ENCODE measurements at regions not wholly inside any gene's neighbourhood (a gene's known extent, or its start where the extent isn't known, plus 50 kb on each side); places are given as distances from the start of the nearest gene placed in this dataset.
"Not testable (repeated sequence)": the region's sequence is repeated elsewhere in the genome, so short reads cannot be mapped to it uniquely, and the experiment has no call there.

DNA sequence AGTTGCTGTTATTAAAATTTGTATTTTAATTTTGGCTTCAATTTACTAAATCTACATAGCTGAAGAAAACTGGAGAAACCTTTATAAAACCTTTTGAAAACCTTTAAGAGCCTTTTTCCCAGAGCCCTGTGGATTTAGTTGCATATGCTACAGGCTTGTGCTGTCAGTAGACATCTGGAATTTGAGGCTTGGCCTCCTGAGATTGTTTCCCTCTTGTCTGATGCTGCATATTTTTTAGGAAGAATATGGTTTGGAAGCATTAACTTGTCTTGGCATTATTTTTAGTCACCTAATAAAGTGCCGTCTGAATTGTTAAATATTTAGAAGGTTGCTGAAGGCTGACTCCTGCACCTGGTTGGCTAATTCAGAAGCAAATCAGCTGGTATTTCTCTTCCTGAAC, 369.4 kb downstream of the UTRN start:
- no peak for DNase-seq (ENCODE audit: low read depth)

- no peak for DNase-seq (ENCODE audit: low read depth)
These were observed 370.2 kb downstream of the UTRN start for GRCh38 chr6:144655376-144655775.

DNA sequence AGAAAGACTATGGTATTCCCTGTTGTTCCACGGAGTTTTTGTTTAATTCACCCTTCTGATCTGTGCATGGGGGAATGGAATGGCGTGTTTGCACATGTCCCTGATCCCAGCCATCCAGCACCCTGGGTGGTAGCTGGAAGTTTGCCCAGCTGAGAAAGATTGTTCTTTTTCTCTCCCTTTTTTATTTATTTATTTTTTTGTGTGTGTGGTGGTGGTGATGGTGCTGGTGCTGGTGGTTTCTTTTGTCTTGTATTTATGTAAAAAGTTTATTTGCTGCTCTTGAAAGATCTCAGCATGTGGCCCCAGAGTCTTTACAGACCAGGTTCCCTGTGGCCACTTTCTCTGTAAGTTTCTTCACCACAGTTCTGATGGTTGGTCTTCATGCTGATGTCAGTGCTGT, 372.6 kb downstream of the UTRN start:
- DNase-seq (ENCODE audit: low read depth), result no peak

DNA sequence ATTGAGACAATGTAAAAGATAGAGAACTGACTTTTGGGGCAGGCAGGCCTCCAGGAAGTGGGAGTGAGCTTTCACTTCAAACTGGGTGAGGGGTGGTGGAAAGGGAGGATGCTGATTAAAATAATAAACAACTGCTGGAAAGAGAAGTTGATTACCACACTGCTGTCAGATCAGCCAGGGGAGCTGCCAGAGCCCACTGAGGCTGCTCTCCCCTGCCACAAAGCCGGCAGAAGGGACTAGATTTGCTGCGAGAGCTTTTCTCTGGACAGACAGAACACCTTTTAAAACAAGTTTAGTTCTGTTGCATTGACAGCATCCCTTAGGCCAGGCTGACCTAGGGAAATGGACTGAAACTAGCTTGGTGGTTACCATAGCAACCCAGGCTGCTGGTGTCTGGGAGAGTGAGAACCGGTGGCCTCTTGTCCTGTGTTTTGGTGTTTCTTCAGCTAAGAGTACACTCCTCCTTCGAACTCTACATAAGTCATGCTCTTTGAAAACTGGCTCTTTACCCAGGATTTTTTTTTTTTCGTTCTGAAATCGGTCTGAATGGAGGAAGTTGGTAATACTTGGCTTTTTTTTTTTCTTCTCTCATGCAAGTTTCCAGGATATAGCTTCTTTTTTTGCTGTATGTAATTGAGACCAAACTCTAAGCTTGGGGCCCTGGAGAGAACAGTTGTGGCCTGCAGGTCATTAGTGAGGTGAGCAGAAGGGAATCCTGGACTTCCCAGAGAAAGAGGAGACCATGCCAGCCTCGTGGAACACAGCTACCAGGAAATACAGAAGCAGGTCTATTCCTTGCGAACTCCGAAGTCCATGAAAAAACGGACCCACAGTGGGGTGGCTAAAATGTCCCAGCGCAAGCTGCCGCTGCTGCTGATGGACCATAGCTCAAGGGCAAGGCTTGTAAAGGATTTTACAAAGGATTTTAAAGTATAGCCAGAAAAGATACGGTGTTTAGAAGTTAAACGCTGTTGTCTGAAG, 374.4 kb downstream of the UTRN start:
- no peak for DNase-seq (ENCODE audit: low read depth)

DNA sequence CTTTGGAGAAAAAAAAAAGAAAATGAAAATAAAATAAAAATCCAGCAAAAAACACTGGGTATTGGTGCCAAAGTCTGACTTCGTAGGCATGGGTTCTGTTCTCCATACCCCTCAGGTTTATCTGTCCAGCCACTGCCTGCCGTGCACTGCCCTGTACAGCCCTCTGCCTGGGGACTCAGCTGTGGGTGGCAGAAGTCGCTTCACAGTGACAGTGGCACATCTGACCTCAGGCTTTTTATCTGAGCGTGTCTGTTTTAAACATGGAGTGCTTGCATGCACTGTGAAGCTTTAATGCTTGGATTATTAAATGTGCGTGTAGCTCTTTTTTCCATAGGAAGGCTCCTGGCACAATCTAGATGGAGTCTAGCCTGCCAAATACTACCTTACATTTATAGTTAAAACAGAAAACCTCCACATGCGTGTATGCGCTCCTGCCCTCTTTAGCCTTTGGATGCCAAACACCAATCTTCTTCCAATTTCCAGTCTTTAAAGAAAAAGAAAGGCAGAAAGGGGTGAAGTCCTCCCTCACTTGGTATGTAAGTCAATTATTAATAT, 375.5 kb downstream of the UTRN start:
- DNase-seq (ENCODE audit: low read depth), result no peak

- DNase-seq (ENCODE audit: low read depth), result no peak
These were observed 376.1 kb downstream of the UTRN start for GRCh38 chr6:144661116-144661806.

DNA sequence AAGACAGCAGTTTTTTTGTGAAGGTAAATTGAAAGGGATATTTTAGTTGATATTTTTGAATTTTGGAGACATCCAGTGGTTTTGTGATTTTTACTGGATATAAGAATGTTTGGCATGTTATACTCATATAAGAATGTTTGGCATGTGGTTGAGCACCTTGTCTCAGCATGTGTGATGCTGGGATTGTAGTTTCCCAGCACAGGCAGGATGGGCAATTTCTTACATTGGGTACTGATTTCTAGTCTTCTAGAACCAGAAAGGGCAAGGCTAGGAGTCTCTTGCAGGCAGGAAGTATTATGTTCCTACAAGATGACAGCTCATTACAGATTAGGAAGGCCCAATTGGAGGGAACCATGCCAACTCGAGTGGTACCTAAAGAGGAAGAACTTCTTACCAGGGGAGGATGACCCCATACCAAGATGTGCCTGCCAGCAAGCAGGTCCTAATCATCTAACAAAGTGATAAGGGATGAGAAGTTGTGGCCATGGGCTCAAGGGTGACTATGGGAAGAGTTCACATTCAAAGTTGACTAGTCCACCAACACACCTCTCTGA, 377.8 kb downstream of the UTRN start:
- no peak for DNase-seq (ENCODE audit: low read depth)

GRCh38 chr6:144664281-144664680, 379.1 kb downstream of the UTRN start:
- no peak for DNase-seq (ENCODE audit: low read depth)

DNA sequence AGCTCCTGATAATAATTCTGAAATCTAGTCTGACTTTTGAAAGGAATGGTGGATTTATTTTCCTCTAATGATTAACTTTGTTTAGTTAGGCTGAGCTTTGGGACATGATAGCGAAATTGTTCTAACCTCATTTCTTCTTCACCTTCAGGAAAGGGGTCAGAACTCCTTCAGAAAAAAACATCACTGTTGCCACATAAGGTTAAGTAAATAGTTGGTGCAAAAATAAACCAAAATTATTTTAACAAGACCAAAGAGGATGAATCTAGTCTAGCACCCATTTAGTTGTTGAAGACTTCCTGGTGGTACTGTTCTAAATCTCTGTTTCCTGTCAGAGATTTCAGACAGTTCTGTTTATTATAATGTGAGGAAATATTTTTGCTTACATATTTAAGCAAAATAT, 379.8 kb downstream of the UTRN start:
- DNase-seq (ENCODE audit: low read depth), result no peak

- no peak for DNase-seq (ENCODE audit: low read depth)
These were observed 380.9 kb downstream of the UTRN start for GRCh38 chr6:144665932-144666450.

DNA sequence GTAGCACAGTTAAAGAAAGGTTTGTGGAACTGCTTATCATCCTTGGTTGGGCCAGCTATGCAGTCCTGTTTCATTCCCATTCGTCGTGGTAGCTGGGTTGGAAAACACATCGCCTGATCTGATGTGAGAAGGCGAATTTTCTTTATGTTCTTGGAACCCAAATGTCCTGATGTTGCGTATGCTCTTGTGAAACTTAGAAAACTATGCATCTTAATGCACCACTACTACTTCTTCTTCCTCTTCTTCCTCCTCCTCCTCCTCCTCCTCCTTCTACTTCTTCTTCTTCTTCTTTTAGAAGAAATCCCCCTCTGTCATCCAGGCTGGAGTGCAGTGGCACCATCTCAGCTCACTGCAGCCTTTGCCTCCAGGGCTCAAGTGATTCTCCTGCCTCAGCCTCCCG, 381.6 kb downstream of the UTRN start:
- no peak for DNase-seq (ENCODE audit: low read depth)

DNA sequence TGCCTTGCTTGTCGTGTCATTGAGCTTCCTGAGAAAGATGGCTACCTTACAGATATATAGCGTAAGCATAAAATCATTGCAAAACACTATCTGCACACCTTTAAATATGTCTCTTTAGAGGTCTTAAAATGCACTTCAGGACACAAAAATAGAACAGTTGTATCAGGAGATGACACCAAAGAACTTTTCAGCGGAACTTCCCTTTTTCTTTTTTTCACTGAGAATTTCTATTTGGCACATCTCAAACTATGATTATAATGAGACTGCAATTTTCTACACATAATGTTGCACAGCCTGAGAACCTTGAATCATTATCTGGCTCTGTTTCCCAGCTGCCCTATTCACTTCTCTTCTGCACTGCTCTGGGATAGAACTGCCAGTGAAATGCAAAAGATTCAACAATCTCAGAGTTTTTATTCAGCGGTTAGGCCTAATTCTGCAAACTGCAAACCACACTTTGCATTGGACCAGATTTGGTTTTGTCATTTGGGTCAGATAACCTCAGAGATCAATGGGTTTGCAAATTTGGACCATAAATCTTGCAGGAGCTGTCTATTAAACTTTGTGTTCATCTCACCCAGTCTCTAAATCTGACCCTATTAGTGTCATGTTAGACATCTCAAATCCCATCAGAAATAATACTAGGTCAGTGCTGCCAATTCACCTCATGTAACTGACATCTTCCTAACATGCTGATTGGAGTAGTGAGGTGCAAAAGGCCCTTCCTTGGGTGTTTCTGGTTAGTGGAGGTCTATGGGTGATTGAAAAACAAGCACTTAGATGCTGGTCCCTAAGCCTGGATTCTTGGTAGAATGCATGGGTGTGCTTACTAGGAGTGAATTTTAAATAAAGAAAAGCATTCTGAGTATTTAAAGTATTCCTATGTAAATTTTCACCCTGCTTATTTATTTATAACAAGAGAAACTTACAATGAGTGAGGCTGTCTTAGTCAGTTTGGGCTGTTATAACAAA, 382.7 kb downstream of the UTRN start:
- no peak for DNase-seq (ENCODE audit: low read depth)

DNA sequence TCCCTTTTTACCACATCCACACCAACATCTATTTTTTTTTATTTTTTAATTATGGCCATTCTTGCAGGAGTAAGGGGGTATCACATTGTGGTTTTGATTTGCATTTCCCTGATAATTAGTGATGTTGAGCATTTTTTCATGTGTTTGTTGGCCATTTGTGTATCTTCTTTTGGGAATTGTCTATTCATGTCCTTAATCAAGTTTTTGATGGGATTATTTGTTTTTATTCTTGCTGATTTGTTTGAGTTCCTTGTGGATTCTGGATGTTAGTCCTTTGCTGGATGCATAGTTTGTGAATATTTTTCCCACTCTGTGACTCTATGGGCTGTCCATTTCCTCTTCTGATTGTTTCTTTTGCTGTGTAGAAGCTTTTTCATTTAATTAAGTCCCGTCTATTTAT, 385.1 kb downstream of the UTRN start:
- DNase-seq (ENCODE audit: low read depth), result not testable (repeated sequence)

- no peak for DNase-seq (ENCODE audit: low read depth)
These were observed 388.7 kb downstream of the UTRN start for GRCh38 chr6:144673807-144674206.

DNA sequence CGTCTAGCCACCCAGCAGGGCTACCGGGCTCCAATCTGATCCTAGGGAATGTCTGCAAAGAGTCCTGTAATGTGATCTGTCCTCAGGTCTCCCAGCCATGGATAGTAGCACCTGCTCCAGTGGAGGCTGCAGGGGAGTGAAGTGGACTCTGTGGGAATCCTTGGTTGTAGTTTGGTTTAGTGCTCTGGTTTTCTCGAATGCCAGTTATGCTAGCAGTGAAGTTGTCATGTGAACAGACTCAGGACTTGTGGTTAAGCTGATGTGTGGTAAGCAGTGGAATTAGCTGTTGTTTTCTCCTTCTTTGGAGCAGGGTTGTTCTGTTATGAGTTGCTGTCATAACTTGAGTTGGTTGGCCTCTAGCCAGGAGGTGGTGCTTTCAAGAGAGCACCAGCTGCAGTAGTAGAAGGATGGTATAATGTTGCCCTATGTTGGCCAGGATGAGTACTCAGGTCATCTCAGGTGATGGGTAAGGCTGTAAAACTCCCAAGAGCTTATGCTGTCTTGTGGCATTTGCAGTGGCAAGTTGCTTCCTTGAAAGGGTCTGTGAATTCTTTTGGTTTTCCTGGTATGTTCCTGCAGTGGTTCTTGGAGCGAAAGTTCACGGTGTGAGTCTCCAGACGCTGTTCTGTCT, 390.2 kb downstream of the UTRN start:
- no peak for DNase-seq (ENCODE audit: low read depth)

GRCh38 chr6:144676310-144676709, 391.2 kb downstream of the UTRN start:
- DNase-seq (ENCODE audit: low read depth), result not testable (repeated sequence)

DNA sequence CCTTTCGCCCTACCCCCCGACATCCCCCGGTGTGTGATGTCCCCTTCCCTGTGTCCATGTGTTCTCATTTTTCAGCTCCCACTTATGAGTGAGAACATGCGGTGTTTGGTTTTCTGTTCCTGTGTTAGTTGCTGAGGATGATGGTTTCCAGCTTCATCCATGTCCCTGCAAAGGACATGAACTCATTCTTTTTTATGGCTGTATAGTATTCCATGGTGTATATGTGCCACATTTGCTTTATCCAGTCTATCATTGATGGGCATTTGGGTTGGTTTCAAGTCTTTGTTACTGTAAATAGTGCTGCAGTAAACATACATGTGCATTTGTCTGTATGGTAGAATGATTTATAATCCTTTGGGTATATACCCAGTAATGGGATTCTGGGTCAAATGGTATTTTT, 392.1 kb downstream of the UTRN start:
- DNase-seq (ENCODE audit: low read depth), result not testable (repeated sequence)

DNA sequence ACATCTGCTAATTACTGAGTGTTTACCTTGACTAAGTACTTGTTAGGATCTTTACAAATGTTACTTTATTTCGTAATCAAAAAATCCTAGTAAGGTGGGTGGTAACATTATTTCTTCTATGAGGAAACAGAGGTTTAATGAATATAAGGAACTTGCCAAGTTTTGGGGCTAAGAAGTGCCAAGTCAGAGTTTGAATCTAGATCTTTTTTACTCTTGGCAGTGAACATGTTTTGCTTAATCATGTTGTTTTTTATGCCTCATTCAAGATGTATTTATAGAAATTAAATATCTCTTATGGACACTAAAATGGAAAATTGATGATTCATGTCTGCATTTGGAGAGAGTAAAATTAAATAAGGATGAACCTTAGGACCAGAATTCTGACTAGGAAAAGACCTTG, 393.7 kb downstream of the UTRN start:
- DNase-seq (ENCODE audit: low read depth), result no peak

DNA sequence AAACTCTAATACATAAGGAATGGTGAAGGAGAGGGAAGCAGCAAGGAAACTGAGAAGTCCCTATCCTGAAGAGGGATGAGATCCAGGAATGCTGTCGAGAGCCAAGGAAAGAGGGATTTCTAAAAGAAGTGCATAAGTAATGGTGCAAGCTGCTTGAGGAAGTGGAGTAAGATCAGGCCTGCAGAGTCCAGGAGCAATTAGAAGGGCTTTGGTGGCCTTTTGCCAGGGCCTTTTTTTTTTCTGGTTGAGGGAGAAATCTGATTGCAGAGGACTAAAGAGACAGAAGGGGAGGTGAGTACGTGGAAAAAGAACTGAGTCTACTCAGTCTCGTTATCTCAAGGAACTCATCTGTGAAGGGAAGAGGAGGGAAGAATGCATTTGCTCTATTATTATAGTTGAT, 396.2 kb downstream of the UTRN start:
- DNase-seq (ENCODE audit: low read depth), result no peak

GRCh38 chr6:144683216-144684070, 398.3 kb downstream of the UTRN start:
- no peak for DNase-seq (ENCODE audit: low read depth)
